ENCODE measurements at regions not wholly inside any gene's neighbourhood (a gene's known extent, or its start where the extent isn't known, plus 50 kb on each side); places are given as distances from the start of the nearest gene placed in this dataset.
"Not testable (repeated sequence)": the region's sequence is repeated elsewhere in the genome, so short reads cannot be mapped to it uniquely, and the experiment has no call there.

DNA sequence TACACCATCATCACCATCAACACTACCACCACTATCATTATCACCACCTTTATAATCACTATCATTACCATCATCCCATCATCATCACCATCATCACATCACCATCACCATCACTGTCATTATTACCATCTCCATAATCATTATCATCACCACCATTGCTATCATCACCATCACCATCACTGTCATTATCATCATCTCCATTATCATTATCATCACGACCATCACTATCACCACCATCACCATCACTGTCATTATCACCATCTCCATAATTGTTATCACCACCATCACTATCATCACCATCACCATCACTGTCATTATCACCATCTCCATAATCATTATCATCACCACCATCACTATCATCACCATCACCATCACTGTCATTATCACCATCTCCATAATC, 279.6 kb upstream of the HS6ST1 start:
- DNase-seq (ENCODE audit: low spot score), result not testable (repeated sequence)

GRCh38 chr2:128598862-128599441, 280.3 kb upstream of the HS6ST1 start:
- no peak for DNase-seq (ENCODE audit: low spot score)

- no peak for DNase-seq (ENCODE audit: low spot score)
Observed at GRCh38 chr2:128599700-128600099, 281.0 kb upstream of the HS6ST1 start.

GRCh38 chr2:128600581-128601297, 282.1 kb upstream of the HS6ST1 start:
- no peak for DNase-seq (ENCODE audit: low spot score)

DNA sequence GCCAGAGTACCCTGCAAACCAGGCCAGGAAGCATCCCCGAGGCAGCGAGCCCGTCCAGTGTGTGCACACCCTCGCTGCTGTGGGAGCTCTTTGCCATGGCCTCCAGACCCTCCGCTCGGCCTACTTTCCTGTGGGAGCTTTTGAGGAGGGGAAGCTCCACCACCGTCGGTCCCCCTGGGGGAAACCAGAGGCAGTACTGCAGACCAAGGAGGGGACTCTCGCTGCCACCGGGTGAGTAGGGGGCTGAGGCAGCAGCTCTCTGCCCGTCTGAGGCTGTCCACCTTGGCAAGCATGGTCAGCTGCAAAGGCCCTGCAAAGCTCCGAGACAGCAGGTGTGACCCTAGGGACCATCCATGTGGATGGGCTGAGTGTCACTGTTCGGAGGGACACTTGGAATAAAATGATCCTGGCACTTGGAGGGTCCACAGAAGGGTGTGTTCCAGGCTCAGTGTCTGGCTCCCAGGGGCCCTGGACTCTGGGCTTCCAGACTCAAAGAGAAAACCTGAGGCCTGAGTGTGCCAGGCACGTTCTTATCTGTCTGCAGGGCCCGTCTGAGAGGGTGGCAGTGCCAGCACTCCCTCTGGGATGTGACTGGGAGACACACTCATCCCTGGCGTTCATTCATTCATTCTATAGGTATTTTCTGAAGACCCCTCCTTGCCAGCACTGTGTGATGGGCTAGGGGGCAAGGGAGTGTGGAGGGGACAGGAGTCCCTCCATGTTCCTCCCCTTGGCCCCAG, 282.8 kb upstream of the HS6ST1 start:
- DNase-seq (ENCODE audit: low spot score), result no peak

DNA sequence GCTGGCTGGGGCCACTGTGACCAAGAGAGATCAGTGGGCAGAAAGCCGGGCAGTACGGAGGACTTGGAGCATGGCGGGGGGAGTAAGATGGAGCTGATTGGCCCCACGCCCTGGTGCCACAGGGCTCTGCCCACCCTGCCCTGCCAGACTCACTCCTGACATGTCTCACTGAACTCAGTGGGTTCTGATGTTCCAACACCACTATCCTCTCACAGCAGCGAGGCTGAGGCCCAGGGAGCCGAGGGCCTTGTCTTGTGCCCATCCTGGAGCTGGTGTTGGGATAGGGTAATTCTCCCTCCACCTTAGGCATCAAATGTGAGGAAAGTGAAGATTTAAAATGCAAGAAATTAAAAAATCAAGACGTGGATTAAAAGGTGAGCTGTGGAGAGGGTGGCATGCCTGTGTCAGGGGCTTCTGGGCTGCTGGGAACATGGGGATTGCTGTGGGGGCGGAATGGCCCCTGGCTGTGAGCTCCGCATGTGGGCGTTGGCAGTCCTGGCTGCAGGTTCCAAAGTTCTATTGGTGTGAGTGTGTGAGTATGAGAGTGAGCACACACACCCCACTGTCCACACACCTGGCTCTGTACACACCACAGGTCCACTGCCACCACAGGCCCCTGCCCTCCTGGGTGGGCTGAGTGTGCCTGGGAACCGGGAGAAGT, 283.5 kb upstream of the HS6ST1 start:
- DNase-seq (ENCODE audit: low spot score), result no peak

DNA sequence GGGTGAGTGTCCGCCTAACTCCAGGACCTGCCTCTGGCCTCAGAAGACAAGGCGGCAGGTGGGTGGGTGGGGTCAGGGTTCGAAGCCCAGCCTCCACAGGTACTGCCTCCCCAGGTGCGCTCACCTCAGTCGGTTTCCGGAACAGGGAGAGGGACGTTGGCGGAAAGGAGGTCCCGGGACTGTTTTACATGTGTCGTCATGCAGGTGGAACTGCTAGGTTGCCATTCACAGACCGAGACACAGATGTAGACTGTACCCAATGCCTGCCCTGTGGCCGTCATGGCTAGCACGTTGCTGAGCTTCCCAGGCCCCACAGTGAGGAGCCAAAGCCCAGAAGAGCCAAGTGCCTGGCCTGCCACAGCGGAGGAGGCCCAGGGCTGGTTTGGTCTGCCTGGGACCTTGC, 284.0 kb upstream of the HS6ST1 start:
- no peak for DNase-seq (ENCODE audit: low spot score)

- DNase-seq (ENCODE audit: low spot score), result no peak
Observed at GRCh38 chr2:128603411-128603924, 284.8 kb upstream of the HS6ST1 start.

DNA sequence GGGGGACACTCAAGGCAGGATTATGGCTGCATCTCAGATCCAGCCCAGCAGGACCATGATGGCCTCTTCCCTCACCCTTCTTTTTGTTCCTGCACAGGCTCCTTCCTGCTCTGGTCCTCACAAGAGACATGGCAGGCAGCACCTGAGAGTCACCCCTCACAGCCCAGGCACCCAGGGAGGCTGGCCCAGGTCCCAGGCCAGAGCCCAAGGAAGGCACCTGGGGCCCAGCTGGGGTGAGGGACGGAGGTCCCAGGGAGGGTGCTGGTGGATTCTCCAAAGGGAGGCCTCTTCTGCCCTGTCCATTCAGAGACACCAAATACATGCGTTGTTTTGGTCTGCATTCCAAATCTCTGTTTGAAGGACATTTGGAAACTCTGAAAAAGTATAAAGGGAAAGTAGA, 285.4 kb upstream of the HS6ST1 start:
- no peak for DNase-seq (ENCODE audit: low spot score)

DNA sequence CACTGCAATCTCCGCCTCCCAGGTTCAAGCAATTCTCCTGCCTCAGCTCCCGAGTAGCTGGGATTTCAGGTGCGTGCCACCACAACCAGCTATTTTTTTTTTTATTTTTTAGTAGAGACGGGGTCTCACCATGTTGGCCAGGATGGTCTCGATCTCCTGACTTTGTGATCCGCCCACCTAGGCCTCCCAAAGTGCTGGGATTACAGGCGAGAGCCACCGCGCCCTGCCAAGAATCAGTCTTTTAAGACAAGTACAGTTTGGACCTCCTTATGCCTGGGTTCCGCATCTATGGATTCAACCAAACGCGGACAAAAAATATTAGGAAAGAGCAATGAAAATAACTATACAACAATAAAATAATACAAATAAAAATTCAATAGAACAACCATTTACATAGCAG, 285.9 kb upstream of the HS6ST1 start:
- DNase-seq (ENCODE audit: low spot score), result not testable (repeated sequence)

GRCh38 chr2:128605421-128605820, 286.8 kb upstream of the HS6ST1 start:
- no peak for DNase-seq (ENCODE audit: low spot score)

DNA sequence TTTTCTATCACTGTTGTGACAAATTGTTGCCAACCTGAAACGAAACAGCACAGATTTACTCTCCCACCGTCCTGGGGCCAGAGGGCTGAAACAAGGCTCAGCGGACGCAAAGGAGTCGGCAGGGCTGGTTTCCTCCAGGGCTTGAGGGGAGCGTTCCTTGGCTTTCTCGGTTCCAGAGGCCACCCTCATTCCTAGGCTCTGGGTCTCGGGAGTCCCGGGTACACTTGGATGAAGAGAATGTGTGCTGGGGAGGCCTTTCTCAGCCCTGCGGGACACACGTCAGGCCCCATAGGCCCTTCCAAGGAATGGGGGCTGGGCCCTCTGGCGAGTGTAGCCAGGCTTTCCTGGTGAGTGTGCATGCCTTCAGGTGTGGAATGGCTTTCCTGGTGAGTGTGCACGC, 287.3 kb upstream of the HS6ST1 start:
- DNase-seq (ENCODE audit: low spot score), result no peak

- no peak for DNase-seq (ENCODE audit: low spot score)
Observed at GRCh38 chr2:128606837-128607236, 288.2 kb upstream of the HS6ST1 start.

GRCh38 chr2:128607440-128607839, 288.8 kb upstream of the HS6ST1 start:
- DNase-seq (ENCODE audit: low spot score), result no peak

- no peak for DNase-seq (ENCODE audit: low spot score)
Observed at GRCh38 chr2:128607911-128608506, 289.3 kb upstream of the HS6ST1 start.

- no peak for DNase-seq (ENCODE audit: low spot score)
Observed at GRCh38 chr2:128608921-128609880, 290.5 kb upstream of the HS6ST1 start.

GRCh38 chr2:128610496-128610895, 291.8 kb upstream of the HS6ST1 start:
- DNase-seq (ENCODE audit: low spot score), result no peak

DNA sequence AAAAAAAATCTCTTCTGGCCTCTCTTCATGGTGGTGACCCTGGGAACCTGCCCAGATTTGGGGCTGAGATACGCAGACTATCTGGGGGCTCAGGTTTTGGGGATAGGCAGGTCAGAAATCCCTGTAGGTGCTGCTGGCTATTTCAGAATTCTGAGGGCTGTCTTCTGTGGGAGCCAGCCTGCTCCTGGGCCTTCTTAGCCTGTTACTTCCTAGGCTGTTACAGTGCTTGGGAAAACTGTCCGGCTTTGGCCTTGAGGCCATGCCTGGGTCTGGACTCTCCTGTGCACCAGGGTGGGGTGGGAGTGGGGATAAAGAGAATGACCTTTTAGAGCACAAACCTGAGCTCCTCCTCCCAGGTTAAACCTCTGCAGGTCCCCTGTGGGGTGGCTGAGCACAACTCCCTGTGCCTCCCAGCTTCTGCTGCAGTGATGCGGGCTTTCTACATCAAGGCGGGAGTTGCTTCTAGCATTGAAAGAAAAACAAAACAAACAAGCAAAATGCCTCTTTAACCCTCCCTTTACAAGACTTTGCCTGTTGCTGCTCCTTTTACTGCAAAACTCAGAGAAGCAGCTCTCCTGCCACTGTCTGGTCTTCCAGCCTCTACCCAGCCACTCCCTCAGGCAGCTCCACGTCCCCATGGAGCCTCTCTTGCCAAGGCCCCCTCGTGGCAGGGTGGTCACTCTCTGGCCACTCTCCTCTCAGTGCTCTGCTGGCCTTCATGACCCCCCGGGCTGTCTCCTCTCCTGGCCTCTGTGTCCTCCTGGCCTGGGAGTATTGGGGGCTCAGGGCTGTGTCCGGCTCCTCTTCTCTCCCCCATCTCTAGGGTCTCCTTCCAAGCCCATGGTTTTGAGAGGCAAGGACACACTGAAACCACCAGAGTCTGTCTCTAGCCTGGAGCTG, 293.0 kb upstream of the HS6ST1 start:
- no peak for DNase-seq (ENCODE audit: low spot score)

DNA sequence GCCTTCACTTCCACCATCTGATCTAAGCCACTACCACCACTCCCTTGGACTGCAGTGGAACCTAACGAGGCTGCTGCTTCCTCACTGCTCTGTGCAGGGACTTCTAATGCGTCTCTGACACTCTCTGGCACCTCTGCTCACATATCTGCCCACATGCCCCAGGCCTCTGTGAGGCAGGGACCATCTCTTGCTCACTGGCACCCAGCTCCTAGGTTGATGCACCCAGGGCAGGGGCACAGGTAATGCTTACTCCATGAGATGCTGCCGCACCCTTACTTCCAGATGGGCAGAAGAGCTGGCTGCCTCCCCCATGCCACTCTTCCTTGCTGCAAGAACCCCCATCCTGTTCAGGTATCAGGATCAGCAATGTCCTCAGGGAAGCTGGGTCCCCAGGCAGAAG, 294.0 kb upstream of the HS6ST1 start:
- no peak for DNase-seq (ENCODE audit: low spot score)

DNA sequence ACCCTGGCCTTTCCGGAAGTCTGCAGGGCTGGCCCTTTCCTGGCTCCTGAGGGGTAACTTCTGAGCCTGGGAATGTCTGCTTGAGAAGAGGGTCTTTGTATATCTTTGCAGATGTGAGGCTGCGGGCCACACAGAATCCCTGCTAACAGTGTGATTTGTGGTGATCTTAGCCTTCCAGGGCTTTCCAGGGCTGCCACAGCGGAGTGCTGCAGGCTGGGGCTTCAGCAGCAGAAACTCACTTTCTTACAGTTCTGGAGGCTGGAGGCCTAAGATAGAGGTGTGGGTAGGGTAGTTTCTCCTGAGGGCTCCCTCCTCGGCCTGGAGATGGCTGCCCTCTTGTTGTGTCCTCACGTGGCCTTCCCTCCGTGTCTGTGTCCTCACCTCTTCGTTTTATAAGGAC, 294.7 kb upstream of the HS6ST1 start:
- DNase-seq (ENCODE audit: low spot score), result no peak

Measured in ecto neural progenitor cell (in vitro differentiated cells).